HFF-Myc (cell line): ENCODE measurements at regions not wholly inside any gene's neighbourhood (a gene's known extent, or its start where the extent isn't known, plus 50 kb on each side); places are given as distances from the start of the nearest gene placed in this dataset.

Experiments
- DNase-seq: peaks from one replicate; pipeline ENCODE4 v3.0.0-alpha.2; 2011; ENCODE audit warnings: low read depth; ENCODE audit errors: extremely low read depth
- H3K4me3 ChIP-seq: replicated peaks from 2 replicates; pipeline ENCODE4 v1.5.1; 2011; ENCODE audit warnings: low read depth, mild to moderate bottlenecking, control low read depth, low read length
- TF ChIP-seq, protein P1 (sequence below): IDR thresholded peaks from 2 replicates; pipeline ENCODE4 v1.5.1; 2012; ENCODE audit warnings: mild to moderate bottlenecking, low read depth, low read length, control low read depth; ENCODE audit errors: missing control alignments

- DNase-seq = no peak
- TF ChIP-seq, protein P1, sequence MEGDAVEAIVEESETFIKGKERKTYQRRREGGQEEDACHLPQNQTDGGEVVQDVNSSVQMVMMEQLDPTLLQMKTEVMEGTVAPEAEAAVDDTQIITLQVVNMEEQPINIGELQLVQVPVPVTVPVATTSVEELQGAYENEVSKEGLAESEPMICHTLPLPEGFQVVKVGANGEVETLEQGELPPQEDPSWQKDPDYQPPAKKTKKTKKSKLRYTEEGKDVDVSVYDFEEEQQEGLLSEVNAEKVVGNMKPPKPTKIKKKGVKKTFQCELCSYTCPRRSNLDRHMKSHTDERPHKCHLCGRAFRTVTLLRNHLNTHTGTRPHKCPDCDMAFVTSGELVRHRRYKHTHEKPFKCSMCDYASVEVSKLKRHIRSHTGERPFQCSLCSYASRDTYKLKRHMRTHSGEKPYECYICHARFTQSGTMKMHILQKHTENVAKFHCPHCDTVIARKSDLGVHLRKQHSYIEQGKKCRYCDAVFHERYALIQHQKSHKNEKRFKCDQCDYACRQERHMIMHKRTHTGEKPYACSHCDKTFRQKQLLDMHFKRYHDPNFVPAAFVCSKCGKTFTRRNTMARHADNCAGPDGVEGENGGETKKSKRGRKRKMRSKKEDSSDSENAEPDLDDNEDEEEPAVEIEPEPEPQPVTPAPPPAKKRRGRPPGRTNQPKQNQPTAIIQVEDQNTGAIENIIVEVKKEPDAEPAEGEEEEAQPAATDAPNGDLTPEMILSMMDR = no peak
- H3K4me3 ChIP-seq = no peak overlapping the region
Measured at GRCh38 chr20:39298571-39299506, 336.7 kb downstream of the DHX35 start.

DNA sequence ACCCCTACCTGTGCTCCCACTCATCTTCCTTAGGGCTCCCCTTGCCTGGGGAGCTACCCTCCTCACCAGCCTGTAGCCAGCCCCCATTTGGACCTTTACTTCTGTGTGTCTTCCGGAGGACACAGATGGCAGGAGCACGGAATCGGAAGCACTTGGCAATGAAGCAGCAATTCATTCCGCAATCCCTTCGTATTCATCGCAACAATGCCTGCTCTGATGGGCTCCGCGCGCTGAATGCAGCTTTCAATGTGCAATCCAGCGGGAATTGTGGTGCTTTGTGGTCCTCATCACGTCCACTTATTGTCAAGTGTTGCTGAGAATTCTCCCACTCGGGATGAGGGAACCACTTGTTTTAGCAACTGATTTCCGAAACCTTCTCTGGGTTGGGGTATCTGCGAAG, 336.0 kb downstream of the DHX35 start:
- DNase-seq = no peak
- TF ChIP-seq, protein P1 = no peak
- no peak overlapping the region for H3K4me3 ChIP-seq

- no peak for DNase-seq
- no peak overlapping the region for H3K4me3 ChIP-seq
- TF ChIP-seq, protein P1 = no peak
Measured at GRCh38 chr20:39295301-39295700, 333.2 kb downstream of the DHX35 start.

DNA sequence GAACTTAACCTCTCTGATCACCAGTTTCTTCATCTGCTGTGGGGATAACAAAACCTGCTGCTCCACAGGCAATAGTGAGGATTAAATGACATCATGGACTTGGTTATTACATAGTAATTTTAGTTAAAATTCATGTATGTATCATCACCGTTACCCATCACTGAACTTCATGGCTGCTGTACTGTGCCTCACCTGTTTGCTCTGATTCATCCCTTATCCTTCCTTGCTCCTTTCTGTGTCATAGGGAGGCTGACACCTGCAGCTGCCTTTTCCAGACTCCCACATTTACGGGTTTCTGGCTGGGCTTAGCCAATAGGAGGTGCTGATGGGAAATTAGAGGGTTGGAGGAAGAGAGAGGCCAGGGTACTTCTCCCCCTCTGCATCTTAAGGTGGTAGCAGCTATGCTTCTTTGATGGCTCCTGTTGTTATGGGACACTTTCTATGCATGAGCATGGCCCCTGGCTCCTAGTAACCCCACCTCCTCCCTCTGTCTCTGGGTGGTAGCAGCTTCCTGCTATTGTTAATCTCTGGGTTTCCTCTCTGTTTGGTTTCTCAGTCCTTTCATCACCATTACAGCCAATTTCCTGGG, 332.1 kb downstream of the DHX35 start:
- DNase-seq = no peak
- TF ChIP-seq, protein P1 = no peak
- no peak overlapping the region for H3K4me3 ChIP-seq

- no peak for DNase-seq
- TF ChIP-seq, protein P1 = no peak
- no peak overlapping the region for H3K4me3 ChIP-seq
Measured at GRCh38 chr20:39292193-39292736, 330.1 kb downstream of the DHX35 start.

DNA sequence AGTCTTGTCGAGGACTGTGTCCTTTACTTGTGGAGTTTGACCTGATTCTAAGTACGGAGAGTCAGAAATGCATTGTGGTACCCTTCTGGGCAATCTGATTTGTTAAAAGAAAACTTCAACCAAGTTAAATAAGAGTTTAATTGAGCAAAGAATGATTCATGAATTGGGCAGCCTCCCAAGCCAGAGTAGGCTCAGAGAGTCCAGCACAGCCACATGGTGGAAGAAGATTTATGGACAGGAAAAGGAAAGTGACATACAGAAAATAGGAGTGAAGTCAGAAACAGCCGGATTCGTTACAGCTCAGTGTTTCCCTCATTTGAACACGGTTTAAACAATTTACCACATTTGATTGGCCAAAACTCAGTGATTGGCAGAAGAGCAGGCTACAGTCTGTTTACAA, 329.2 kb downstream of the DHX35 start:
- DNase-seq = no peak
- H3K4me3 ChIP-seq = no peak overlapping the region
- TF ChIP-seq, protein P1 = no peak
